HL-60 (cell line): ENCODE measurements at regions not wholly inside any gene's neighbourhood (a gene's known extent, or its start where the extent isn't known, plus 50 kb on each side); places are given as distances from the start of the nearest gene placed in this dataset.

Source experiments
- GABPA ChIP-seq: IDR thresholded peaks from 2 replicates; pipeline ENCODE4 v1.6.1; 2012; ENCODE audit warnings: low read depth
- TF ChIP-seq, protein P1 (sequence below): IDR thresholded peaks from 2 replicates; pipeline ENCODE4 v1.6.1; 2012; ENCODE audit warnings: low read depth; ENCODE audit not compliant: insufficient replicate concordance
- TF ChIP-seq, protein P2 (sequence below): IDR thresholded peaks from one replicate; pipeline ENCODE4 v1.5.1; 2011; ENCODE audit warnings: low read length, control low read depth, inconsistent platforms; ENCODE audit not compliant: insufficient read depth

GRCh38 chr4:154078504-154079350 is 289.8 kb upstream of the SFRP2 start:
- TF ChIP-seq, protein P1, sequence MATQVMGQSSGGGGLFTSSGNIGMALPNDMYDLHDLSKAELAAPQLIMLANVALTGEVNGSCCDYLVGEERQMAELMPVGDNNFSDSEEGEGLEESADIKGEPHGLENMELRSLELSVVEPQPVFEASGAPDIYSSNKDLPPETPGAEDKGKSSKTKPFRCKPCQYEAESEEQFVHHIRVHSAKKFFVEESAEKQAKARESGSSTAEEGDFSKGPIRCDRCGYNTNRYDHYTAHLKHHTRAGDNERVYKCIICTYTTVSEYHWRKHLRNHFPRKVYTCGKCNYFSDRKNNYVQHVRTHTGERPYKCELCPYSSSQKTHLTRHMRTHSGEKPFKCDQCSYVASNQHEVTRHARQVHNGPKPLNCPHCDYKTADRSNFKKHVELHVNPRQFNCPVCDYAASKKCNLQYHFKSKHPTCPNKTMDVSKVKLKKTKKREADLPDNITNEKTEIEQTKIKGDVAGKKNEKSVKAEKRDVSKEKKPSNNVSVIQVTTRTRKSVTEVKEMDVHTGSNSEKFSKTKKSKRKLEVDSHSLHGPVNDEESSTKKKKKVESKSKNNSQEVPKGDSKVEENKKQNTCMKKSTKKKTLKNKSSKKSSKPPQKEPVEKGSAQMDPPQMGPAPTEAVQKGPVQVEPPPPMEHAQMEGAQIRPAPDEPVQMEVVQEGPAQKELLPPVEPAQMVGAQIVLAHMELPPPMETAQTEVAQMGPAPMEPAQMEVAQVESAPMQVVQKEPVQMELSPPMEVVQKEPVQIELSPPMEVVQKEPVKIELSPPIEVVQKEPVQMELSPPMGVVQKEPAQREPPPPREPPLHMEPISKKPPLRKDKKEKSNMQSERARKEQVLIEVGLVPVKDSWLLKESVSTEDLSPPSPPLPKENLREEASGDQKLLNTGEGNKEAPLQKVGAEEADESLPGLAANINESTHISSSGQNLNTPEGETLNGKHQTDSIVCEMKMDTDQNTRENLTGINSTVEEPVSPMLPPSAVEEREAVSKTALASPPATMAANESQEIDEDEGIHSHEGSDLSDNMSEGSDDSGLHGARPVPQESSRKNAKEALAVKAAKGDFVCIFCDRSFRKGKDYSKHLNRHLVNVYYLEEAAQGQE, result no peak
- TF ChIP-seq, protein P2, sequence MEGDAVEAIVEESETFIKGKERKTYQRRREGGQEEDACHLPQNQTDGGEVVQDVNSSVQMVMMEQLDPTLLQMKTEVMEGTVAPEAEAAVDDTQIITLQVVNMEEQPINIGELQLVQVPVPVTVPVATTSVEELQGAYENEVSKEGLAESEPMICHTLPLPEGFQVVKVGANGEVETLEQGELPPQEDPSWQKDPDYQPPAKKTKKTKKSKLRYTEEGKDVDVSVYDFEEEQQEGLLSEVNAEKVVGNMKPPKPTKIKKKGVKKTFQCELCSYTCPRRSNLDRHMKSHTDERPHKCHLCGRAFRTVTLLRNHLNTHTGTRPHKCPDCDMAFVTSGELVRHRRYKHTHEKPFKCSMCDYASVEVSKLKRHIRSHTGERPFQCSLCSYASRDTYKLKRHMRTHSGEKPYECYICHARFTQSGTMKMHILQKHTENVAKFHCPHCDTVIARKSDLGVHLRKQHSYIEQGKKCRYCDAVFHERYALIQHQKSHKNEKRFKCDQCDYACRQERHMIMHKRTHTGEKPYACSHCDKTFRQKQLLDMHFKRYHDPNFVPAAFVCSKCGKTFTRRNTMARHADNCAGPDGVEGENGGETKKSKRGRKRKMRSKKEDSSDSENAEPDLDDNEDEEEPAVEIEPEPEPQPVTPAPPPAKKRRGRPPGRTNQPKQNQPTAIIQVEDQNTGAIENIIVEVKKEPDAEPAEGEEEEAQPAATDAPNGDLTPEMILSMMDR, result no peak
- TF ChIP-seq GABPA, result no peak
